Peyer's patch (tissue), 4 donors: ENCODE measurements at regions not wholly inside any gene's neighbourhood (a gene's known extent, or its start where the extent isn't known, plus 50 kb on each side); places are given as distances from the start of the nearest gene placed in this dataset.

Experiments used
- CTCF ChIP-seq, 6 experiments: fragments of 450-650 bp in 4 of 6; fragments of 200-600 bp in 2 of 6; sonication (generic) in 1 of 6; IDR thresholded peaks; one replicate each; pipeline ENCODE4 v1.5.1; 2017 to 2019; ENCODE audit warnings: antibody characterized with exemption in 6 of 6, mild to moderate bottlenecking in 3 of 6, moderate library complexity in 1 of 6
- POLR2A ChIP-seq, 2 donors: fragments of 450-650 bp; IDR thresholded peaks; one replicate each; pipeline ENCODE4 v1.5.1; 2017; ENCODE audit warnings: antibody characterized with exemption in 2 of 2, mild to moderate bottlenecking in 2 of 2, moderate library complexity in 2 of 2

- no peak for TF ChIP-seq CTCF (IDR thresholded peaks at IDR 0.05)
- TF ChIP-seq POLR2A (IDR thresholded peaks at IDR 0.05): no peak
Measured at GRCh38 chr2:205880048-205880447, 197.7 kb downstream of the NRP2 start.
